SU-DHL-6 (cell line): ENCODE measurements at regions not wholly inside any gene's neighbourhood (a gene's known extent, or its start where the extent isn't known, plus 50 kb on each side); places are given as distances from the start of the nearest gene placed in this dataset.

Experiments used
- H2AFZ ChIP-seq: fragments of 200-600 bp; sonication (generic); 2 replicates; pipeline ENCODE4 v1.6.1; 2014; ENCODE audit warnings: low read depth, mild to moderate bottlenecking, moderate library complexity, mixed read lengths, antibody characterized with exemption, low read length; ENCODE audit not compliant: severe bottlenecking
- H3F3A ChIP-seq: fragments of 200-600 bp; shearing (Covaris generic); 2 replicates; pipeline ENCODE4 v1.6.0; 2016; ENCODE audit warnings: antibody characterized with exemption, mild to moderate bottlenecking; ENCODE audit not compliant: insufficient read depth
- H3K27ac ChIP-seq: fragments of 200-600 bp; sonication (generic); 2 replicates; pipeline ENCODE4 v1.5.1; 2016; ENCODE audit warnings: low read depth, mild to moderate bottlenecking, low read length, moderate library complexity, mixed read lengths
- H3K27me3 ChIP-seq: fragments of 200-600 bp; sonication (generic), shearing (Covaris generic); 2 replicates; pipeline ENCODE4 v1.6.0; 2014; ENCODE audit warnings: mild to moderate bottlenecking, low read length
- H3K36me3 ChIP-seq: fragments of 200-600 bp; sonication (generic); 2 replicates; pipeline ENCODE4 v1.6.1; 2014; ENCODE audit warnings: mild to moderate bottlenecking, low read length, mixed read lengths
- H3K4me2 ChIP-seq: fragments of 300-600, 200-600 bp; shearing (Covaris generic), sonication (generic); 2 replicates; pipeline ENCODE4 v1.6.0; 2014; ENCODE audit warnings: low read length, low read depth, mild to moderate bottlenecking; ENCODE audit not compliant: poor library complexity, severe bottlenecking
- H3K4me3 ChIP-seq: fragments of 200-600 bp; sonication (generic); 2 replicates; pipeline ENCODE4 v1.5.1; 2014; ENCODE audit warnings: antibody characterized with exemption, low read length, mild to moderate bottlenecking, mixed read lengths; ENCODE audit not compliant: insufficient read depth, poor library complexity, severe bottlenecking
- H3K79me2 ChIP-seq: fragments of 200-600 bp; sonication (generic); 2 replicates; pipeline ENCODE4 v1.6.1; 2014; ENCODE audit warnings: mild to moderate bottlenecking, low read length, moderate library complexity; ENCODE audit not compliant: insufficient read depth
- H3K9ac ChIP-seq: fragments of 200-600 bp; sonication (generic); 2 replicates; pipeline ENCODE4 v1.7.0; 2014; ENCODE audit warnings: mild to moderate bottlenecking, low read length
- H3K9me2 ChIP-seq: fragments of 200-600 bp; sonication (generic); replicated peaks from 2 replicates; pipeline ENCODE4 v1.6.1; 2014; ENCODE audit warnings: low read length; ENCODE audit not compliant: insufficient read depth
- H3K9me3 ChIP-seq: fragments of 200-600 bp; sonication (generic); 2 replicates; pipeline ENCODE4 v1.6.1; 2014; ENCODE audit warnings: low read length, mixed read lengths; ENCODE audit not compliant: insufficient read depth
- H4K20me1 ChIP-seq: fragments of 200-600 bp; sonication (generic); 2 replicates; pipeline ENCODE4 v1.6.1; 2014; ENCODE audit warnings: low read depth, mild to moderate bottlenecking, antibody characterized with exemption, low read length, moderate library complexity, mixed read lengths
- CTCF ChIP-seq: fragments of 200-600 bp; sonication (generic); IDR thresholded peaks from one replicate; pipeline ENCODE4 v1.5.1; 2017; ENCODE audit warnings: antibody characterized with exemption, mild to moderate bottlenecking, low read length, moderate library complexity; ENCODE audit not compliant: insufficient read depth, poor library complexity, severe bottlenecking
- EZH2phosphoT487 ChIP-seq: fragments of 200-600 bp; sonication (generic), shearing (Covaris generic); conservative IDR thresholded peaks from 2 replicates; pipeline ENCODE4 v1.6.1; 2018; ENCODE audit warnings: mild to moderate bottlenecking, antibody characterized with exemption, low read length, moderate library complexity, mixed read lengths

- Histone ChIP-seq H3K4me2 (no peak overlapping the region), H2AFZ (no peak overlapping the region), H3K9me2 (no peaks in the 10 kb centered on the region), H3K36me3 (no peaks in the 10 kb centered on the region), H4K20me1 (no peaks in the 10 kb centered on the region), H3K9me3 (no peaks in the 10 kb centered on the region), H3K27ac (no peak overlapping the region), H3K4me3 (no peak overlapping the region), H3F3A (no peaks in the 10 kb centered on the region), H3K9ac (no peak overlapping the region), H3K27me3 (no peaks in the 10 kb centered on the region), H3K79me2 (no peaks in the 10 kb centered on the region)
- TF ChIP-seq EZH2phosphoT487 (no peak), CTCF (no peak)
Measured at GRCh38 chr3:197367081-197367780, 68.8 kb upstream of the DLG1 start.

- no peaks in the 10 kb centered on the region for H3K9me3 ChIP-seq
- no peak for TF ChIP-seq CTCF
- TF ChIP-seq EZH2phosphoT487, result no peak
- no peaks in the 10 kb centered on the region for H3K36me3 ChIP-seq
- no peaks in the 10 kb centered on the region for H3K79me2 ChIP-seq
- H3K27ac ChIP-seq, result no peak overlapping the region
- no peaks in the 10 kb centered on the region for H3F3A ChIP-seq
- no peaks in the 10 kb centered on the region for H4K20me1 ChIP-seq
- H3K9me2 ChIP-seq, result no peaks in the 10 kb centered on the region
- H3K27me3 ChIP-seq, result no peaks in the 10 kb centered on the region
- no peak overlapping the region for H3K9ac ChIP-seq
- H3K4me2 ChIP-seq, result no peak overlapping the region
- no peak overlapping the region for H2AFZ ChIP-seq
- no peak overlapping the region for H3K4me3 ChIP-seq
Measured at GRCh38 chr3:197366301-197367044, 68.1 kb upstream of the DLG1 start.

GRCh38 chr3:197365586-197365985 is 67.2 kb upstream of the DLG1 start:
- Histone ChIP-seq H4K20me1 (no peaks in the 10 kb centered on the region), H3K4me3 (no peak overlapping the region), H3K9me2 (no peaks in the 10 kb centered on the region), H3K36me3 (no peaks in the 10 kb centered on the region), H3K4me2 (no peak overlapping the region), H3F3A (no peaks in the 10 kb centered on the region), H3K9me3 (peaks cover 2% of the 10 kb centered on the region; the same call in 1 of the 2 replicates), H2AFZ (no peak overlapping the region), H3K79me2 (no peaks in the 10 kb centered on the region), H3K9ac (no peak overlapping the region), H3K27me3 (no peaks in the 10 kb centered on the region), H3K27ac (no peak overlapping the region)
- TF ChIP-seq CTCF, result no peak
- TF ChIP-seq EZH2phosphoT487, result no peak
